ENCODE measurements at regions not wholly inside any gene's neighbourhood (a gene's known extent, or its start where the extent isn't known, plus 50 kb on each side); places are given as distances from the start of the nearest gene placed in this dataset.

DNA sequence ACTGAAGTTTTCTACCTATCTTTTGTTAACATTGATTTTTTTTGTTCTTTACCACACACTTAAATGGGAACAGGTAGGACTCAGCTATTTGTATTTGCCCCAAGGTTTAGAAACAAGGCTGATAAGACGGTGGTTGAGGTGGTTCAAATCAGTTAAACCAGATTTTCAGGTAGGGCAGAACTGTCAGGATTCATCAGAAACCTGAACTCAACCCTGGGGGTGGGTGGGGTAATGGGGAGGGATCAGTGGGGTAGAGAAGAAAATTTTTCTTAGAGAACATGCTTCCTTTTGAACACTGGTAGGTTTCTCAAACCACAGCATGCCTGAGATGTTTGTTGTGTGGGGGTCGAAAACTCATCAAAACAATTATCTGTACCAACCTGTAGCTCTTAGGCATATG lies 113.0 kb downstream of the BASP1 start:
- H3F3A ChIP-seq (ENCODE audit: insufficient read depth, low read length): no peaks in the 10 kb centered on the region
- no peak overlapping the region for H3K4me2 ChIP-seq (ENCODE audit: low read length)
- H3K27ac ChIP-seq (ENCODE audit: low read depth, low read length, poor library complexity, severe bottlenecking): no peak overlapping the region

DNA sequence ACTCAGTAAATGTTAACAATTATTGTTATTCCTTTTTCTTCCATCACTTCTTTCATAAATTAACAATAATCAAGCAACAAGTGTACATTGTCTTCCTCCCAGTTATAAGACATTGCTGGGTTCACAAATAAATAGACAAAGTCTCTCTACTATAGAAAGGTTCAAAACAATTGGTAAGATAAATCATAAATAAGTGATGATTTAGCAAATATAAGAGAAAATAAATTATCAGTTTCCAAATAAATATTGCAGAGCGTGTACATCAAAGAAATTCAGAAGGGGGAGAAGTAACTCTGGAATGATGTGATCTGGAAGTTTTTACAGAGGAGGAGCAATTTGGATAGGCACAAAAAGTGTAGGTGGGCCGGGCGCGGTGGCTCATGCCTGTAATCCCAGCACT lies 114.2 kb downstream of the BASP1 start:
- H3K9me2 ChIP-seq (ENCODE audit: low read depth, low read length): no peaks in the 10 kb centered on the region
- H3F3A ChIP-seq (ENCODE audit: insufficient read depth, low read length): no peaks in the 10 kb centered on the region
- no peak overlapping the region for H3K4me3 ChIP-seq (ENCODE audit: low read depth, low read length, poor library complexity, severe bottlenecking)
- H2AFZ ChIP-seq (ENCODE audit: low read length): no peak overlapping the region
- no peak overlapping the region for H3K27ac ChIP-seq (ENCODE audit: low read depth, low read length, poor library complexity, severe bottlenecking)
- no peaks in the 10 kb centered on the region for H3K79me2 ChIP-seq (ENCODE audit: insufficient read depth, low read length)
- H3K4me1 ChIP-seq (ENCODE audit: insufficient read depth, low read length, severe bottlenecking): no peaks in the 10 kb centered on the region
- no peak overlapping the region for H3K4me2 ChIP-seq (ENCODE audit: low read length)
- H3K9ac ChIP-seq (ENCODE audit: low read length): no peak overlapping the region
- TF ChIP-seq, protein P1, sequence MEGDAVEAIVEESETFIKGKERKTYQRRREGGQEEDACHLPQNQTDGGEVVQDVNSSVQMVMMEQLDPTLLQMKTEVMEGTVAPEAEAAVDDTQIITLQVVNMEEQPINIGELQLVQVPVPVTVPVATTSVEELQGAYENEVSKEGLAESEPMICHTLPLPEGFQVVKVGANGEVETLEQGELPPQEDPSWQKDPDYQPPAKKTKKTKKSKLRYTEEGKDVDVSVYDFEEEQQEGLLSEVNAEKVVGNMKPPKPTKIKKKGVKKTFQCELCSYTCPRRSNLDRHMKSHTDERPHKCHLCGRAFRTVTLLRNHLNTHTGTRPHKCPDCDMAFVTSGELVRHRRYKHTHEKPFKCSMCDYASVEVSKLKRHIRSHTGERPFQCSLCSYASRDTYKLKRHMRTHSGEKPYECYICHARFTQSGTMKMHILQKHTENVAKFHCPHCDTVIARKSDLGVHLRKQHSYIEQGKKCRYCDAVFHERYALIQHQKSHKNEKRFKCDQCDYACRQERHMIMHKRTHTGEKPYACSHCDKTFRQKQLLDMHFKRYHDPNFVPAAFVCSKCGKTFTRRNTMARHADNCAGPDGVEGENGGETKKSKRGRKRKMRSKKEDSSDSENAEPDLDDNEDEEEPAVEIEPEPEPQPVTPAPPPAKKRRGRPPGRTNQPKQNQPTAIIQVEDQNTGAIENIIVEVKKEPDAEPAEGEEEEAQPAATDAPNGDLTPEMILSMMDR (IDR thresholded peaks at IDR 0.05; ENCODE audit: low read length): no peak
- TF ChIP-seq EZH2 (IDR thresholded peaks at IDR 0.05; ENCODE audit: borderline replicate concordance, low read length): no peak
- no peaks in the 10 kb centered on the region for H4K20me1 ChIP-seq (ENCODE audit: insufficient read depth, low read length)
- H3K36me3 ChIP-seq (ENCODE audit: insufficient read depth, low read length): no peaks in the 10 kb centered on the region
- peaks cover 8% of the 10 kb centered on the region; the same call in 1 of the 2 replicates for H3K9me3 ChIP-seq (ENCODE audit: low read length)
- no peaks in the 10 kb centered on the region for H3K27me3 ChIP-seq (ENCODE audit: insufficient read depth, low read length)

More for the DNA sequence above, 113.0 kb downstream of the BASP1 start:
- H3K4me1 ChIP-seq (ENCODE audit: insufficient read depth, low read length, severe bottlenecking): no peaks in the 10 kb centered on the region
- peaks cover 8% of the 10 kb centered on the region; the same call in 1 of the 2 replicates for H3K9me3 ChIP-seq (ENCODE audit: low read length)
- H3K9ac ChIP-seq (ENCODE audit: low read length): no peak overlapping the region
- no peaks in the 10 kb centered on the region for H3K79me2 ChIP-seq (ENCODE audit: insufficient read depth, low read length)
- H3K9me2 ChIP-seq (ENCODE audit: low read depth, low read length): no peaks in the 10 kb centered on the region
- no peak for TF ChIP-seq EZH2 (IDR thresholded peaks at IDR 0.05; ENCODE audit: borderline replicate concordance, low read length)
- TF ChIP-seq, protein P1 (IDR thresholded peaks at IDR 0.05; ENCODE audit: low read length): no peak
- no peaks in the 10 kb centered on the region for H3K36me3 ChIP-seq (ENCODE audit: insufficient read depth, low read length)
- H2AFZ ChIP-seq (ENCODE audit: low read length): no peak overlapping the region
- no peaks in the 10 kb centered on the region for H3K27me3 ChIP-seq (ENCODE audit: insufficient read depth, low read length)
- no peak overlapping the region for H3K4me3 ChIP-seq (ENCODE audit: low read depth, low read length, poor library complexity, severe bottlenecking)
- H4K20me1 ChIP-seq (ENCODE audit: insufficient read depth, low read length): no peaks in the 10 kb centered on the region

DNA sequence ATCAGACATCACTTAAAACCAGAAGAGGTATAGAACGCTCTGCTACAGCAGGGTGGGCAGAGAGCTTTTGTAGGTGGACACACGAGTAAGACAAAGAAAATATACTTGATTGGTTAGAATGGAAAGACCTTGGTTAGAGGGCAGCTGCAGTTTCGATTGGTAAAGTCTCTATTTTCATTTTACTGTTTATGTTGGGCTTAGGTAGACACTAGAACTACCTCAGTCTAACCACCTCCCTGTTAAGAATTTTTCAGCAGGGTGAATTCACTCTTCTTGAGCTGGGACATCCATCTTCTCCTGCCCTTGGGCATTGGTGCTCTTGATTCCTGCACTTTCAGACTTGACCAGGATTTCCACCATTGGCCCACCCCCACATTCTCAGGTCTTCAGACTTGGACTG lies 116.3 kb downstream of the BASP1 start:
- H3K4me2 ChIP-seq (ENCODE audit: low read length): no peak overlapping the region
- H2AFZ ChIP-seq (ENCODE audit: low read length): no peak overlapping the region
- H3K9me2 ChIP-seq (ENCODE audit: low read depth, low read length): no peaks in the 10 kb centered on the region
- no peaks in the 10 kb centered on the region for H4K20me1 ChIP-seq (ENCODE audit: insufficient read depth, low read length)
- H3K9me3 ChIP-seq (ENCODE audit: low read length): peaks cover 15% of the 10 kb centered on the region; the same call in 1 of the 2 replicates
- no peaks in the 10 kb centered on the region for H3K27me3 ChIP-seq (ENCODE audit: insufficient read depth, low read length)
- H3K79me2 ChIP-seq (ENCODE audit: insufficient read depth, low read length): no peaks in the 10 kb centered on the region
- TF ChIP-seq, protein P1 (IDR thresholded peaks at IDR 0.05; ENCODE audit: low read length): no peak
- no peak for TF ChIP-seq EZH2 (IDR thresholded peaks at IDR 0.05; ENCODE audit: borderline replicate concordance, low read length)
- no peak overlapping the region for H3K9ac ChIP-seq (ENCODE audit: low read length)
- H3K27ac ChIP-seq (ENCODE audit: low read depth, low read length, poor library complexity, severe bottlenecking): no peak overlapping the region
- no peak overlapping the region for H3K4me3 ChIP-seq (ENCODE audit: low read depth, low read length, poor library complexity, severe bottlenecking)
- H3F3A ChIP-seq (ENCODE audit: insufficient read depth, low read length): no peaks in the 10 kb centered on the region
- no peaks in the 10 kb centered on the region for H3K36me3 ChIP-seq (ENCODE audit: insufficient read depth, low read length)
- H3K4me1 ChIP-seq (ENCODE audit: insufficient read depth, low read length, severe bottlenecking): no peaks in the 10 kb centered on the region
